PFSK-1 (cell line): ENCODE measurements at regions not wholly inside any gene's neighbourhood (a gene's known extent, or its start where the extent isn't known, plus 50 kb on each side); places are given as distances from the start of the nearest gene placed in this dataset.

Experiments used
- POLR2AphosphoS5 ChIP-seq: IDR thresholded peaks from 2 replicates; pipeline ENCODE4 v1.6.1; 2012; ENCODE audit warnings: low read depth, mild to moderate bottlenecking, control low read depth, low read length, moderate library complexity
- REST ChIP-seq, 2 experiments: IDR thresholded peaks; 2 replicates each; pipeline versions ENCODE4 v1.6.1 to v1.8.0; 2011 to 2012; ENCODE audit warnings: low read depth in 2 of 2, low read length in 2 of 2, control low read depth in 1 of 2, inconsistent platforms in 1 of 2, mild to moderate bottlenecking in 1 of 2, moderate library complexity in 1 of 2; ENCODE audit not compliant: insufficient read depth in 1 of 2
- TAF1 ChIP-seq: IDR thresholded peaks from 2 replicates; pipeline ENCODE4 v1.6.1; 2012; ENCODE audit warnings: low read length, control low read depth, borderline replicate concordance; ENCODE audit not compliant: insufficient read depth

DNA sequence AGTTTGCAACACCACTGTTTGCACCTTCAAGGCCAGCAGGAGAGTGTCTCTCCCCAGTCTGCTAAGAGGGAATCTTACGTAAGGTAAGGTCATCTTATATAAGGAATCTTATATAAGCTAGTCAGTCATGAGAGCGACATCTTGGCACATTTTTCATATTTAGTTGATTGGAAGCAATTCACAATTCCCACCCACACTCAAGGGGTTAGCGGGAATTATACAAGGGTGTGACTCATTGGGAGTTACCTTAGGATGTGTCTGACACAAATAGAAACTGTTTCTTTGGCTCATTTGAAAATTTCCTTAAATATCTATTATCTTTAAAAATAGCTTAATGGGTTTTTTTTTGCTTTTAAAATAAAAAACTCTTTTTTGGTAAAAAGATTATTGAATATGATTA lies 62.1 kb upstream of the GRPR start:
- no peak for TF ChIP-seq POLR2AphosphoS5
- TF ChIP-seq TAF1: no peak
- no peak for TF ChIP-seq REST (IDR thresholded peaks at IDR 0.05; ENCODE audit: insufficient read depth in 1 of 2, low read depth in 2 of 2, low read length in 2 of 2)
